ENCODE measurements at regions not wholly inside any gene's neighbourhood (a gene's known extent, or its start where the extent isn't known, plus 50 kb on each side); places are given as distances from the start of the nearest gene placed in this dataset.

DNA sequence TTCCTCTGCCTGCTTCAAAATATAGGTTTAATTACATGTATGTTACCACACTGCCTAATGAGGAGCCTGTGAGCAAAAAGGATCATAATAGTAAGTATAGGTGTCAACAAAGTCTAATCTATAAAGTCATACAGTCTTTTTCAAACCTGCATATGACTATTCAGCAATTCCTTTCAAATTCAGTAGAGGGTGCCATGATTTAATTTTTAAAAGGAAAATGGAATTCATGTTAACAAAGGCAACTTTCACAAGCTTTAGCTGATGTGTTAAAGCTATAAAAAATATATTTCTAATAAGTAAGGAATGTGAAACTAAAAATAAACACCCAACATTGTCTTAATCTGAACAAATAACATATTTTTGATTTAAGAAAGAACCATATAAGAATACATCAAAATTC is 52.1 kb downstream of the MPP7 start:
- DNase-seq (ENCODE audit: low read depth in 4 of 4, low spot score in 2 of 4), result no peak

DNA sequence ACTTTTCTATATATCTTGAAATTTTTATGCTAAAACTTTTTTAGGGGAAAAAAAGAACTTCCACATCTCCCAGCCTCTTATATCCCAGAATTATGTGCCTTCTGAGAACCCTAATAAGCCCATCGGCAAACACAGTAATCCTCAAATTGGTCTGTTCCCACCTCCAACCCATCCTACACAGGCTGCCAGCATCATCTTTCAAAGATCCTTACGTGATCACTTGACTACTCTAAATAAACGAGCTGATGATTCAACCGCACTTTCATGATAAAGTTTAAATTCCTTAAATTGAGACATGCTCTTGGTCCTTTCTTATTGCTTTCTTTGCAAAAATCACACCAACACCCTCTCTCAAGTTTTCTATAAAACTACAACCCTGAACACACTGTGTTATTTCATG is 52.5 kb downstream of the MPP7 start:
- DNase-seq (ENCODE audit: low read depth in 4 of 4, low spot score in 2 of 4), result no peak

DNA sequence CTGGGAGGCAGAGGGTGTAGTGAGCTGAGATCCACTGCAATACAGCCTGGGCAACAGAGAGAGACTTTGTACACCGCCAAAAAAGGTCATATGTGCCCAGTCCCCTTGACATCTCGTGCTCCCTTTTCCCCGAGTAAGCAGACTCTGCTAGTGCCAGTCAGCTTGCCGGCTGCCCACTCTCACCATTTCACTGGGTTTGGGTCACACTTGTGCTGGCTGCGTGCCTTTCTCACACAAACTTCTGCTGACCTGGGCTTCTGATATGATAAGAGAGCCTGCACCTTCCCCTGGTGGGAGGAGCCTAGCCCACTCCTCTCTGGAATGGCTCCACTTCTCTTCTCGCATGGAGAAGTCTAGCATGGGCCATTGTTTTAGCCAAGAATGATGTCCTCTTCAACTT is 53.4 kb downstream of the MPP7 start:
- DNase-seq (ENCODE audit: low read depth in 4 of 4, low spot score in 2 of 4), result no peak

DNA sequence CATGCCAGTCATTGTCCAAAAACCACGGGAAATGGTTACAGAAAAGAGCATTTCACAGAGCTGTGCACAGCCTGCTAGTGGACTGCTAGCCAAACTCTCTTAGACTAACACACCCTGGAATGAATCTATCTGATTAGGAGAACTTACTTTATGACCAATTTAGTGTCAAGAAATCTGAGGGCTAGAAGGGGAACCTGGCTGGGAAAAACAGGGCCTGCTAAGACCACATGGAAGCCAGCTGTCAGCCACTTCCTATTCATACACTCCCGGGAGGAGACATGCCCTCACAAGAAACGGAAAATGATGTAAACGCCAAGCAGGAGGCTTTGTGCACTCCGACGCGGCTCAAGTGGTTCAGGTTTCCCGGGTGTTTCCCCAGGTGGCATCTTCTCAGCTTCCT is 54.8 kb downstream of the MPP7 start:
- DNase-seq (ENCODE audit: low read depth in 4 of 4, low spot score in 2 of 4), result no peak

DNA sequence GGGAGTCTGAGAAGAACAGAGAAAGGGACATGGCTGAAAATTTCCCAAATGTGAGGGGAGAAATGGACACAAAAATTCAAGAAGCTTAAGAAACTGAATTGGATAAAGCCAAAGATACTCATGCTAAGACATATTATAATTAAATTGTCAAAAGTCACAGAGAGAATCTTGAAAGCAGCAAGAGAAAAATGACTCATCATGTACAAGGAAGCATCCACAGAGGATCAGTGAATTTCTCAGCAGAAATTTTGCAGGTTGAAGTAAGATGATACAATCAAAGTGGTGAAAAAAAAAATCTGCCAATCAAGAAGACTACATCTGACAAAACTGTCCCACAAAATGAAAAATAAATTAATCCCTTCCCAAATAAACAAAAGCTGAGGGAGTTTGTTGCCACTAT is 56.8 kb downstream of the MPP7 start:
- DNase-seq (ENCODE audit: low read depth in 4 of 4, low spot score in 2 of 4), result no peak

DNA sequence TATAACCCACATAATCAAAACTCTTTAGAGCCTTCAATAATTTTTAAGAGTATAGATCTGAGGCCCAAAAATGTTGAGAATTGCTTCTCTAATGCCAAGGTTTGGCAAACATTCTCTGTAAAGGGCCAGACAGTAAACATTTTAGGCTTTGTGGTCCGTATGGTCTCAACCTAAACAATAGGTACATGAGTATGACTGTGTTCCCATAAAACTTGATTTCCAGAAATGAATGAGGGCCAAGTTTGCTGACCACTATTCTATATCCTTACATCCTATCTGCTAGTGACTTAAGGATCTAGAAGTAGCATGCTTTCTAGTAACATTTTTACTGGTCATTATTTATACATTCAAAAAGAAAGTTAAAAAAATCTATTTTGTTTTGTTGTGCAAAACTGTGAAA is 58.9 kb downstream of the MPP7 start:
- no peak for DNase-seq (ENCODE audit: low read depth in 4 of 4, low spot score in 2 of 4)

DNA sequence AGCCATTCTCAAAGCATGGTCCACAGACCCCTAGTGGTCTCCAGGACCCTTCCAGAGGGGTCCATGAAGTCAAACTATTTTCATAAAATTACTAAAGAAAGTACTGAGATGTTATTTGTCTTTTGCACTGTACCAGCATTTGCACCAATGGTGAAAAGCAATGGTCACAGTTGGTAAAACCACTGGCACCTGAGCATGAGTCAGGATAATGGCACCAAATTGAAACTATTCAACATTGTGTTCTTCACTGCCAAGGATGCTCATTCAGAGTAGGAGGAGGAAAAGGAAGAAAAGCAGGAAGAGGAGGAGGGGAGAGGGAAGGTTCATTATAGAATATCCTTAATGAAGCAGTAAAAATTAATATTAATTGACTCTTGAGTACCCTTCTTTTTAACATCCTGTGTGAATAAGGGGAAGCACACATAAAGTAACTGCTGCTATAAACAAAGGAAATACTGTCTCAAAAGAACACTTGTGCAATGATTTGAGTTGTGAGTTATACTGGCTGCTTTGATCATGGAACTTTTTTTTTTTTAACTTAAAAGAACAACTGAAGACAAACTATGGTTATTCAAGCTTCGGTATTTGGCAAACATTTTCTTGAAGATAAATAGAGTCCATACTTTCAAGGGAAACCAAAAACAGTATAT is 60.2 kb downstream of the MPP7 start:
- no peak for DNase-seq (ENCODE audit: low read depth in 4 of 4, low spot score in 2 of 4)

DNA sequence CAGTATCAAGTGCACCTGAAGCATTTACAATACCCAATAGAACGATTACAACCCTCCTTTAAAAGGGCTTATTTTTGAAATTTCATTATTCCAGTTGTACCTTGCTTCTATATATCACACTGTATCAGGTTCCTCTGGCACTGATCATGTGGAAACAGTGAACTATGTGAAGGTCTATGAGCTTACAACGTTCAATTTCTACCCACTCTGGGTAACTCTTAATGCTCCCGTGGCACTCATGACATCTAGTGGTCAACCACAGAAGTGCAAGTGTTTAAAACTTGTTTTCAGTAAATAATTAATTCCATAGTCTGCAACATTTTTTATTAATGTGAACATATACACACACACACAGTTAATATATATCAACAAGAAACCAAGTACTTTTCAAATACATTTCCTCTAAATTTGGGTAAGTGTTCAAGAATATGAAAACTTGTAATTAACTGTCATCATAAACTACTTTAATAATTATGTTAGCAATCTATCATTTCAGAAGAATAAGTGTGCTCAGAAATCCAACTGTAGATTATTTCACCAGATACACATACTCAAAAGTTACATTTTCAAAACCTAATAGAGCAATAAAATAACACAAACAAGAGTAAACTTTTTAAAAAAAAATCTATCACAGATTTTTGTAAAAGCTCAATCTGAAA is 61.0 kb downstream of the MPP7 start:
- DNase-seq (ENCODE audit: low read depth in 4 of 4, low spot score in 2 of 4), result peak in 2 of 4 donors; percentile 32 to 35

DNA sequence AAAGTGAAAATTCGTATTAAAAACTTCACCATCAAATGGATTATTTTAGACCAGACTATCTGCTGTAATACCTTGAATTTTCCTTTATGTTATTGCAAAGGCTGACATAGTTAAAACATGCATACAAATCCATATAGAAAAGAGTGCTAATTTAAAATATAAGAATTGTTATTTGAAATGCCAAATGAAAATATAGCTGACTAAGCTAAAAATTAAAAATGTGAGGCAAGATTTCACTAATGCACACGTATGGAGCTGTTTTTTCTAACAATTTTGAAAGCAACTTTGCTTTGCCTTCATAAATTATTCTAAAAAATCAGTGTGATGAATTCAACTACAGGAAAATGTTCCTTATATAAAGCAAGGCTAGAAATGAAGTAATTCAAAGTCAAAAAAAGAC is 62.5 kb downstream of the MPP7 start:
- DNase-seq (ENCODE audit: low read depth in 4 of 4, low spot score in 2 of 4), result no peak

DNA sequence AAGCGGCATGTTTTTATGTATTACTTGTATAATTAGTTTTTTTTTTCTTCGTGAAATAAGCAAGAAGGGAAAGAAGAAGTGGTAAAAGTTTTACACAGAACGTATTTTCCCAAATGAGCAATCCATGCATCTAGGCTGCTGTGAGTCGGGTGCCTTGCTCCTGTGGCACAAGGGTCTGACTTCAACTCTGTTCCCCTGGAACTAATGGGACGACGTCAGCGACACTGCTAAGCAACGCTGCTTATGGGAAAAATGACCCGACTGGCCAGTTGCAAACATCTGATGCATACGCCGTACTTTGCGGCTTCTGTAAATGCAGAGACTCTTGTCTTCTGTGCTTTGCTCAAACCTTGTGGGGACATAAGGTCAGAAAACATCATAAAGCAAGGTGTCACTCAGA is 66.3 kb downstream of the MPP7 start:
- DNase-seq (ENCODE audit: low read depth in 4 of 4, low spot score in 2 of 4), result peak in 1 of 4 donors; percentile 33

DNA sequence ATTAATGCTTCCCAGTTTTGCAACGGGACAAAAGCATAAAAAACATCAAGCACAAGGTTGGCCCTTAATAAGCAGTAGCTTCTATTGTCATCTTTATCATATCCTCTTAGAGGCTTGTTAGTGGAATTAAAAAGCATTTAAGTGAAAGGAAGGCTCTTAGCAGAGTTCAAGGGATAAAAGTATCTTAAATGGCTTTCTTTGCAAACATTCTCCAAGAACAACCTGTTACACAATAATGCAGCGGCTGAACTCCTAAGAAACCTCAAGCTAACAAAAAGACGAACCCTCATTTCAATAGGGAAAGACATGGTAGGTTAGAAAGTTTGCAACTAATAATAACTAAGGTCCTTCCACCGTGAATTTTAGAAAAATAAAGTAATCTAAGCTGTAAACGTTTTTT is 82.1 kb downstream of the MPP7 start:
- DNase-seq (ENCODE audit: low read depth in 4 of 4, low spot score in 2 of 4), result no peak

DNA sequence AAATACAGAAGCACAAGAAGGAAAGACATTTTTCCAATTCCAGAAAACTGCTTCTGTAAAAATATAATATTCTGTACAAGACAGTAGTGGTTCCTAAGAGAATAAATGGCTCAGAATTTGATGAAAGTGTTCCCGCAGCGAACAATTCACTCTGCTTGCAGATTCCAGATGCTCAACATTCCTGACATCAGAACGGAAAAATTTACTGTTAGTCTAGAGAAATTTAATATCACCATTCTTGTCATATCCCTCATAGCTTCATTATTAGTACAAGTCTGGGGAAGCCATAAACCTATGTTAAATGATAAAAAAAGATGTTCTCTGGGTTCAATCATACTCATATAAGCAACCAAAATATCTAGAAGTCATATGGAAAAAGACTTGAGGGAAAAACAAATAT is 83.6 kb downstream of the MPP7 start:
- no peak for DNase-seq (ENCODE audit: low read depth in 4 of 4, low spot score in 2 of 4)

DNA sequence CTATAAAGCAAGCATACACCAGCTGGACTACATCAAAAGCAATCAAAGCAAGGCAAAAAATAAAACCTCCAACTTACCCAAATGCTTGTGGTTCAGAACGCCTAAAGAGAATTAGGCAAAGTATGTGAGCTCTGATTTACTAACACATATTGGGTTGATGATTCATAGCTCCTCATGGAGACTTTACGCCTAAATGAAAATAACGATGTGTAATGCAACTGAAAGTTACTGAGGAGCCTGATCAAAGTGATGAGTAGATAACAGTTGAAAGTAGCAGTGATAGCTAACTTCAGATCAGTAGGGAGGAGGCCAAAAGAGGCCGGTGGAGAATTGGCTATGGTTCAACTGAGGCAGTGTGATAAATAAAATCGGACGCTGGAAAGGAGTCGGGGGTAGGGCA is 85.0 kb downstream of the MPP7 start:
- no peak for DNase-seq (ENCODE audit: low read depth in 4 of 4, low spot score in 2 of 4)

DNA sequence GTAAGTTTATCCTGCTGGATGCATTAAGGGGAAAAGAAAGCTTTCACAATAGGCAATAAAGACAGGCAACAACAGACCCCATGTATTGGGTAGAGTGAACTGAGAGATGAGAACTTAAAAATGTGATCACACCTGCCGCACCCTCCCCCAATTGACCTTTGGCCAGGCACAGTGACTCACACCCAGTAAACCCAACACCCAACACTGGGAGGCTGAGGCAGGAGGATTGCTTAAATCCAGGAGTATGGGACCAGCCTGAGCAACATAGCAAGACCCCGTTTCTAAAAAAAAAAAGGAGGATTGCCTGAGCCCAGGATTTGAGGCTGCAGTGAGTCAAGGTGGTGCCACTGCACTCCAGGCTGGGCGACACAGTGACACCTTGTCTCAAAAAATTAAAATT is 86.9 kb downstream of the MPP7 start:
- DNase-seq (ENCODE audit: low read depth in 4 of 4, low spot score in 2 of 4), result no peak

DNA sequence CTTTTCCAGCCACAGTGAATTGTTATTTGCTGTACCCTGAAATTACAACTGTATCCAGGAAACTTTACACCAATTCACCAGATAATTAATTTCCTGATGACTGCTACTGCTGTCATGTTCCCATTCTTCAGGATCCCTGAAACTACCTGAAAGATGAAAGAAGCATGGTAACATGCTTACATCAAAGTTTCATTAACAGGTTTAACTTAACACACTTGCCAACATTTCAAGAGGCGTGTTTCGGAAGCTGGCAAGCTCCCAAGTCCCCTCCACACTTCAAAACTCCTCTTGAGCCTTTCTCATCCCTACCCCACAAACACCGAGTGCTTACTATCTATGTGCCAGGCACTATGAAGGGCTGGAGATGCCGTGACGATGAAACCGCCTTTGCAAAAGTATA is 88.6 kb downstream of the MPP7 start:
- DNase-seq (ENCODE audit: low read depth in 4 of 4, low spot score in 2 of 4), result no peak

DNA sequence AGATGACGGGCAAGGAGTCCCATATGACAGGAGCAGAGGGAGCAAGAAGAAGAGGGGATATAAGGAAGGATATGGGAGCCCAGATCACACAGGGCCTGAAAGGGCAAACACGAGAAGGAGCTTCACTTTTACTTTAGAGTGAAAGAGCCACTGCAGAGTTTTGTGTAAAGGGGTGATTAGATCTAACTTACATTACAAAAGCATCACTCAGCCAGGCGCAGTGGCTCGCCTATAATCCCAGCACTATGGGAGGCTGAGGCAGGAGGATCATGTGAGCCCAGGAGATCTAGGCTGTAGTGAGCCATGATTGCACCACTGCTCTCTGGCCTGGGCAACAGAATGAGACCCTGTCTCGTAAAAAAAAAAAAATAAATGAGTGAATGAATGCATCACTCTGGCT is 91.1 kb downstream of the MPP7 start:
- no peak for DNase-seq (ENCODE audit: low read depth in 4 of 4, low spot score in 2 of 4)

DNA sequence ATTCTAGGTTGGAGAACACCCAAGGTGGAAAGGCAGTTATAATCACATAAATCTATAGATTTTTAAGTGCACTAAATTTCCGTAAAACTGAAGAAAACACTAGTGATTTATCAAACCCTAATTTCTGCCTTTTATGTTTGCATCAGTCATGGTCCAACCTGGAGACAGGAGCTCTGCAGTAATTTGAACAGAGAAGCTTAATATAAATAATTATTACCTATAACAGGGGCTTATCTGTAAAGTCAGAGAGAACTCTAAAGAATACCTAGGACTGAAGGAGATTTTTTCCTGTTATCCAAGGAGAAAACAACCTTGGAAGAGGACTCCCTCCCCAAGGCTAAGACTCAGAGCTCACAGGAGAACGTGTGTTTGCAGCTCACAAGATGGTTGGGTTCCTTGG is 95.1 kb downstream of the MPP7 start:
- no peak for DNase-seq (ENCODE audit: low read depth in 4 of 4, low spot score in 2 of 4)

DNA sequence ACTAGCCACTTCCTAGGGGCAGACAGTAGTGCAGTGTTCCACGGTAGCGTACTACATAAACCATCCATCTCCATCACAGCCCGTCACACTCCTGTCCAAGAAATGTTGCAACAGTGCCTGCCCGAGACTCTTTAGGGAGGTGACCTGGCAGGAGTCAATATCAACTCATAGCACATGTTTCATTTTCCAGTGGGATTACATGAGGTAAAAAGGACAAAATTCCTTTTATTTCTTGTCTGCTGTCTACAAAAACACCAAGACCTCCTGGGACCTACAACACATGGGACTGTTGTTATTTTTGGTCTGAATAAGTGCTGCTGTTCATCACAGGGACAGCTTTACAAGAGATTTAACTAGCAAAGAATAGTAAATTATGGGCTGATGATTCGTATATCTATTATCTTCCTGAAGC is 99.9 kb downstream of the MPP7 start:
- no peak for DNase-seq (ENCODE audit: low read depth in 4 of 4, low spot score in 2 of 4)

DNA sequence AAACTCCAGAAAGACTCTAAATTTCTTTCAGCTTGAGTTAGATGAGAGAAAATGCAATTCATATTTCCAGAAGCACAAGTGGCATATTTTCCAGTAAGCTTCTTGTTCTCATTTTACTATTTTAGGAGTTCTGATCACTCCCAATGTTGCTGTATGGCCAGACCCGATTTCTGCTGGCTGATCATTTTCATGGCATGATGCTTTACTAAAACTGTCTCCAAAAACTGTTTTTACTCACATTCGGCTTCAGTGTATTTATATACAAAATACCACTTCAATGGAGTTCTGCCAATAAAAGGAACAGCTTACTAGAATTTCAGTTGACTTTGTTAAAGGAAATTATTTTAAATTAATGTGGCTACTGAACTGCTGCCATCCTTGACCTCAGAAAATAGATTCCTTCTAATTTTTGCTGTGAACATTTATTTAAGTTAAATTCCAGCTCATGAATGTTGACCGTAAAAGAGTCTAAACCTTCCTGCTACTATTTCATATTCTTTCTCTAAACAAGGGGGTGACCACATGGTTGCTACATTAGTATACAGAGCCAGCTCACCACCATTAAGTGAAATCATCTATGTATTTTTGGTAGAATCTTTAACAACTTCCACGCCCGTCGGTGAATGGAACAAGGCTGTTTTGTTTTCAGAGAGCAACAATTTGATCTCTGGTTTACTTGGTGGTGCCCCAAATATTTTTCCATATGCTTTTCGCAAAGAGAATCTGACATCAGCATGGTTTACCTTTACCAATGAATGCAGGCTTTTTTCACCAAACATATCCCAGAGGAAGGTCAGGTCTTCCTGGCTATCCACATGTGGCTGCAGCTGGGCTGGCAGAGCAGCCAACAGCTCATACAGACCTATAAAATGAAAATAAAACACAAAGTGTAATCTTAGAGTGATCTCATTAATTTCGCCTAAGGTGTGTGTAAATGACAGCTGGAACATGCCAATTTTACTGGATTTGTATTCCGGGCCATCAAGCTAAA is 101.2 kb downstream of the MPP7 start:
- DNase-seq (ENCODE audit: low read depth in 4 of 4, low spot score in 2 of 4), result no peak

DNA sequence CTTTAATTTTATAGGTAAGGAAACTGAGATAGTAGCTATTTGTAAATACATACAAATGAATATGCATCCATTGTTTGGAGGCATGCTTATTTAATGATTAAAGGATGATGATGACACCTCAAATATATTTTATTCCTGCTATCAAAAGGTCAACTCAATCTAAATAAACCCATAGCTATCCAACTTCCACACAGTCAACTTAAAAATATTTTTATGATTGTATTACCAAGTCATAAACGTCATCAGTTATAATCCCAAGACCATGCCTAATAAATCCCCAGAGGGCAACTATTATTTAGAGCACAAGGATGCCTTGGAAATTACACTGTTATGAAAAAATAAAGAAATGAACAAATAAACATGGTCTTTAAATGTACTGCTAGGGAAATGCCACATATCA is 102.1 kb downstream of the MPP7 start:
- DNase-seq (ENCODE audit: low read depth in 4 of 4, low spot score in 2 of 4), result no peak

DNA sequence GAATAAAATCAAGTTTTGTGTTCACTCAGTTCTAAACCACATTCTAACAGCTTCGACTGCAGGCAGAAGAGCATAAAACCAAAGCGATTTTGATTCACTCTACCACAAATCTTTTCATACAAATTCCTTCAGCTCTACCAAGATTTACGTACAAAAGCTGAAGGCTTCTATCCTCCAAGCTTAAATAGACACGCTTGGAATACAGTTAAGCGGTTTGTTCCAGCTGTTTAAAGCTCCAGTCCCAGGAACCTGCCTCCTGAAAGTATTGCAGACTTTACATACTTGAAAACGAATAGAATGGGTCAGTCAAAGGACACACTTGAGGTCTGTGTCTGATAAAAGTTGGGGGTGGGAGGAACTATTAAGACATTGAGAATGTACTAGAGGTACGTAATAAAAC is 102.9 kb downstream of the MPP7 start:
- no peak for DNase-seq (ENCODE audit: low read depth in 4 of 4, low spot score in 2 of 4)

DNA sequence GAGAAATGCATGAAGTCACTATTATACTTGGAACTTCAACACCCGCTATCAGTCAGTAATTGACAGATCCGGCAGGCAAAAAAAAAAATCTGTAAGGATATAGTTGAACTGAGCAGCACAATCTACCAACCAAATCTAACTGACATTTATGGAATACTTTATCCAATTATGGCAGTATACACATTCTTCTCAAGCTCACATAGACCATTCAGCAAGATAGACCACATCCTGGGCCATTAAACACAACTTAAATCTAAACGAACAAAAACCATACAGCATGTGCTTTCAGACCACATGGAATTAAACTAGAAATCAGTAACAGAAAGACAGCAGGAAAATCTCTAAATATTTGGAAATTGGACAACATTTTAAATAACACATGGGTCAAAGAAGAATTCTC is 112.7 kb downstream of the MPP7 start:
- no peak for DNase-seq (ENCODE audit: low read depth in 4 of 4, low spot score in 2 of 4)
